Glutamatergic neuron (in vitro differentiated cells): ENCODE measurements at regions not wholly inside any gene's neighbourhood (a gene's known extent, or its start where the extent isn't known, plus 50 kb on each side); places are given as distances from the start of the nearest gene placed in this dataset.

Experiments used
- DNase-seq: peaks from one replicate; pipeline ENCODE4 v3.0.0; 2022
- H3K27ac Mint-ChIP-seq: one replicate; pipeline ENCODE4 v1.8.0; 2020; ENCODE audit warnings: mild to moderate bottlenecking, mixed read lengths, inconsistent platforms; ENCODE audit not compliant: unreplicated experiment
- H3K27me3 Mint-ChIP-seq: one replicate; pipeline ENCODE4 v1.8.0; 2020; ENCODE audit warnings: mild to moderate bottlenecking, moderate library complexity, mixed read lengths, inconsistent platforms; ENCODE audit not compliant: unreplicated experiment
- H3K36me3 Mint-ChIP-seq: one replicate; pipeline ENCODE4 v1.8.0; 2020; ENCODE audit warnings: mild to moderate bottlenecking, mixed read lengths, inconsistent platforms; ENCODE audit not compliant: unreplicated experiment
- H3K4me1 Mint-ChIP-seq: one replicate; pipeline ENCODE4 v1.8.0; 2020; ENCODE audit warnings: mild to moderate bottlenecking, low read depth, mixed read lengths, inconsistent platforms; ENCODE audit not compliant: unreplicated experiment
- H3K4me3 Mint-ChIP-seq: one replicate; pipeline ENCODE4 v1.8.0; 2020; ENCODE audit warnings: mild to moderate bottlenecking, mixed read lengths, inconsistent platforms; ENCODE audit not compliant: unreplicated experiment
- H3K9me3 Mint-ChIP-seq: one replicate; pipeline ENCODE4 v1.8.0; 2020; ENCODE audit warnings: mild to moderate bottlenecking, moderate library complexity, mixed read lengths, inconsistent platforms; ENCODE audit not compliant: unreplicated experiment
- CTCF ChIP-seq: fragments of 200-600 bp; sonication (generic); IDR thresholded peaks from one replicate; pipeline ENCODE4 v1.5.0; 2021; ENCODE audit not compliant: partially characterized antibody, unreplicated experiment

- Mint-ChIP-seq H3K36me3 (no peaks in the 10 kb centered on the region), H3K4me3 (no peak overlapping the region), H3K27ac (peak overlapping the region; percentile 83), H3K9me3 (no peaks in the 10 kb centered on the region), H3K4me1 (peaks cover 14% of the 10 kb centered on the region), H3K27me3 (peaks cover 2% of the 10 kb centered on the region)
- DNase-seq, result no peak
- no peak for TF ChIP-seq CTCF
Measured at GRCh38 chr7:10429511-10429910, 544.2 kb upstream of the PHF14 start.

DNA sequence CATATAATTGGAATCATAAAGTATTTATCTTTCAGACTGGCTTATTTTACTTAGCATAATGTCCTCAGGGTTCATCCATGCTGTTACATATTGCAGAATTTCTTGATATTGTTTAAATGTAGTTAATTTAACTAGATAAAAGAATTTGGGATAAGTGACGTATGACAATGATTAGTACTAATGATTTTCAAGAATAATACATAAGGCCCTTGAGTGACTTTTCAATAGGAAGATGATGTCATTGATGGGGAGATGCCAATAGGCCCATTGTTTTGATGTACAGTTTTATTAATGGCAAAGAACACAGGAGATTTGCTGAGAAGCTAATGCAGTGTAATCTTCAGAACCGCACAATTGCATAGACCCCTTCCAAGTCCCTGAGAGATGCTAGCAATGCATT is 537.4 kb upstream of the PHF14 start:
- DNase-seq, result no peak

DNA sequence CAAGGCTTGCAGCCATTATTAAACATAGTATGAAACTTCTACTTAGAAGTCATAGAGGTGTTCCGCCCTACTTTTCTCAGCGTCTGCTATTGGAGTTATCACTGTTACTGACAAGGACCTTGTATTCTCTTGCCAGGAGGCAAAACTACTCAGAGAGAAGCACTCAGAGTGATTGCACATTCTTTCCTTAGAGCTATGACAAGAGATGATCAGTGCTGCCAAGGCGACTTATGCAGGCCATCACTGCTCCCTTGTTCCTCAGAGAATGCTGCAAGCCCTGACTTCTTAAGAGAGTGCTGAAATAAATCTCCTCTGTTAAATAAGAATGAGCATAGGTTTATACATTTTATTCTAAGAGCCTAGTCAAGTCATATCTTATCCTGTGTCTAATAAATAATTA is 534.6 kb upstream of the PHF14 start:
- Mint-ChIP-seq H3K4me1 (no peaks in the 10 kb centered on the region), H3K36me3 (peaks cover 6% of the 10 kb centered on the region), H3K27me3 (peaks cover 3% of the 10 kb centered on the region), H3K9me3 (no peaks in the 10 kb centered on the region), H3K4me3 (no peak overlapping the region), H3K27ac (no peak overlapping the region)
- TF ChIP-seq CTCF, result no peak
- DNase-seq, result no peak

More for the DNA sequence above, 537.4 kb upstream of the PHF14 start:
- no peak for TF ChIP-seq CTCF
- Mint-ChIP-seq H3K4me1 (no peaks in the 10 kb centered on the region), H3K36me3 (no peaks in the 10 kb centered on the region), H3K27ac (no peak overlapping the region), H3K9me3 (no peaks in the 10 kb centered on the region), H3K4me3 (no peak overlapping the region), H3K27me3 (peaks cover 3% of the 10 kb centered on the region)

GRCh38 chr7:10455936-10456335 is 517.7 kb upstream of the PHF14 start:
- no peaks in the 10 kb centered on the region for H3K27me3 Mint-ChIP-seq
- no peak overlapping the region for H3K4me3 Mint-ChIP-seq
- H3K4me1 Mint-ChIP-seq, result no peaks in the 10 kb centered on the region
- peaks cover 1% of the 10 kb centered on the region for H3K9me3 Mint-ChIP-seq
- H3K27ac Mint-ChIP-seq, result no peak overlapping the region
- DNase-seq, result no peak
- TF ChIP-seq CTCF, result no peak
- no peaks in the 10 kb centered on the region for H3K36me3 Mint-ChIP-seq

- Mint-ChIP-seq H3K4me1 (no peaks in the 10 kb centered on the region), H3K27ac (no peak overlapping the region), H3K4me3 (no peak overlapping the region), H3K36me3 (no peaks in the 10 kb centered on the region), H3K27me3 (peaks cover 1% of the 10 kb centered on the region), H3K9me3 (peaks cover 1% of the 10 kb centered on the region)
- TF ChIP-seq CTCF, result no peak
- DNase-seq, result no peak
Measured at GRCh38 chr7:10460474-10460873, 513.2 kb upstream of the PHF14 start.
